ENCODE measurements at regions not wholly inside any gene's neighbourhood (a gene's known extent, or its start where the extent isn't known, plus 50 kb on each side); places are given as distances from the start of the nearest gene placed in this dataset.

DNA sequence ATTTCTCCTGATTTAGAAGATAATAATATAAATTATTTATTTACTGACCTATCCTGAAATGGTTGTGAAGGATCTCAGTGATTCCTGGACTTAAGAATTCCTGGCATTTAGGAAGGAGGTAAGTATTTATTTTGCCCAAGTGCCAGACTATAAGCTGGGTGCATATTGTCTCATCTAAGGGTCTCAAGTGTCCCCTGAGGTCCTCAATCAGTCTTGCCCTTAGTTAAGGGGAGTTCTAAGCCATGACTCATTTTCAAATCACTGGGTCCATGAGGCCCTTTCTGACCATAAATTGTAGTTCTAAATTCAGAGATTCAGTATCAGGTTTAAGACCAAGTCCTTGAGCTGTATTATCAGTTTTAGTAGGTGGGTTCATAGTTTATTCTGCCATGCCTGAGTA is 251.6 kb upstream of the MEOX2 start:
- no peak for DNase-seq (ENCODE audit: extremely low read depth in 1 of 2, low read depth in 1 of 2)

DNA sequence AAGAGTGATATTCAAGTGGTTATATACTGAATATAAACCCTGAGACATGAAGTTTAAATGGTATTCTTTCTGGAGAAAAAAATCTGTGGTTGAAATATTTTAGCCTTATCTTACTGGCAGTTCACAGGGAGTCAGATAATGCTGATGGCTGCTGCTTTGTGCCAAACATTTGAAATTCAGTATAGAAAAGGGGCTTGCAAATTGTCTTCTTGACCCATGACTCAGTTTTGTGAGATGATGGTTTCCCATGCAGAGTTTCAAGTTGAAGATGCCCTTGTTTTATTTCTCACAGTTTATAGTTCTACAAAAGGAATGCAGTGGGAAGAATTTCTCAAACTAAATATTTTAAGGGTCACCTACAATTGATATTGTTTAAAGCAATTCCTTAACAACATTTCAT is 251.1 kb upstream of the MEOX2 start:
- no peak for DNase-seq (ENCODE audit: extremely low read depth in 1 of 2, low read depth in 1 of 2)

DNA sequence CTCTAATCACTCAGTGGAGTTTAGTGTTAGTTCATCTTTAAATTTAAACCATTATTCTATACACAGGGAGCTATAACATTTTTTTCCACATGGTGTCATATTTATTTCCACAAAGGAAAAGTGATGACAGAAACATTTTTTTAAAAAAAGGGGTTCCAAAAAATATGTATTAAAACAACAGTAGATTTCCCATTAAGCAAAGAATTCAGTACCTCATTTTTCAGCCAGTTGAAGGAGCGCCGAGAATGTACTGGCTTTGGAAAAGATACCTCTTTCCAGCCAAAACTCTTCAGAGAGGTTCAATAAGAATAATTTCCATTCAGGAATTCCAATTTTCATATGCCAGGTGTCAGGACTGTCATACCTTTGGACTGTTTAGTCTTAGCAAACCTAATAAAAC is 250.5 kb upstream of the MEOX2 start:
- no peak for DNase-seq (ENCODE audit: extremely low read depth in 1 of 2, low read depth in 1 of 2)

DNA sequence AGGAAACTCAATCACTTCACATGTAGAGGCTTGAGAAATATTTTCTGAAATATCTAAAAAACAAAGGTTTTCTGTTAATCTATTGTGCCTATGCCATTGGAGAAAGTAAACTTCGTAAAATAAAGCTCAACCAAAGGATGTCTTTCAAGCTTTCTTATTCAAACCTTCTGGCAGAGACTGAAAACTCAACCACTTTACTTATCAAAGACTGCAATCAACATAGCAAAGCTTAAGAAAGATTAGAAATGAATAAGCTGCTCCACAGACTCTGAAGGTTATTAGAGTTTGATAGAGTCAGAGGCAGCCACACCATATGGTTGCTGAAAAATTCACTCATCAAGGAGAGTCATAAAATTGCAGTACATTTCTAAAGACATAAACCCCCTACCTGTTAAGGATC is 245.8 kb upstream of the MEOX2 start:
- DNase-seq (ENCODE audit: extremely low read depth in 1 of 2, low read depth in 1 of 2) = no peak

DNA sequence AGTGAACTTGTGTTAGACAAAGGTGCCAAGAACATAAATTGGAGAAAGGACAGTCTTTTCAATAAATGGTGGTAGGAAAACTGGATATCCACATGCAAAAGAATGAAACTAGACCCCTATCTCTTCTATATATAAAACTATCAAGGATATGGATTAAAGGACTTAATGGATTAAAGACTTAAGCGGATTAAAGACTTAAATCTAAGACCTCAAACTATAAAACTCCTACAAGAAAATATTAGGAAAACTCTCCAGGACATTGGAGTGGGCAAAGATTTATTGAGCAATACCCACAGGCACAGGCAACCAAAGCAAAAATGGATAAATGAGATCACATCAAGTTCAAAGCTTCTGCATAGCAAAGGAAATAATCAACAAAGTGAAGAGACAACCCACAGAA is 242.9 kb upstream of the MEOX2 start:
- no peak for DNase-seq (ENCODE audit: extremely low read depth in 1 of 2, low read depth in 1 of 2)

DNA sequence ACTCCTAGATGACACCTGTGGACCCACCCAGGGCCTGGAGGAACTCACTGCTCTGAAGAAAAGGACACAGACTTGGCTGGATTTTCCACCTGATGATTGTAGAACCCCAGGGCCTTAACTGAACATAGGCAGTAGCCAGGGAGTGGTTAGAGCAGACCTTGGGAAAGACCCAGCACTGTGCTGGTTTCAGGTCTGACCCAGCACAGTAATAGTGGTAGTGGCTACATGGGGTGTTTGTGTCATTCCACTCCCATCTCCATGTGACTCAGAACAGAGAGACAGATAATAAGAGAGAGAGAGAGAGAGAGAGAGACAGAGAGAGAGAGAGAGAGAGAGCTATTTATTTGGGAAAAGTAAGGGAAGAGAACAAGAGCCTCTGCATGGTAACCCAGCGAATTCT is 239.1 kb upstream of the MEOX2 start:
- DNase-seq (ENCODE audit: extremely low read depth in 1 of 2, low read depth in 1 of 2) = no peak

DNA sequence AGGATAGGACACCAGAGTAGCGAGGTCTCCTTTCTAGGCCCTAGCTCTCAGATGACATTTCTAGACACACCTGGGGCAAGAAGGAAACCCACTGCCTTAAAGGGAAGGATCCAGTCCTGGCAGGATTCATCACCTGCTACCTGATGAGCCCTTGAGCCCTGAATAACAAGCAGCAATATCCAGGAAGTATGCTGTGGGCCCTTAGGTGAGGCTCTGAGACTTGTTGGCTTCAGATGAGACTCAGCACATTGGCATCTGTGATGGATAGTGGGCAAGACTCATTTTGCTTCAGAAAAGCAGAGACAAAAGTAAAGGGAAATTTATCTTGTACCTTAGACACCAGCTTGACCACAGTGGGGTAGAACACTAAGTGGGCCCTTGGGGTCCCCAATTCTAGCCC is 238.4 kb upstream of the MEOX2 start:
- DNase-seq (ENCODE audit: extremely low read depth in 1 of 2, low read depth in 1 of 2) = no peak

DNA sequence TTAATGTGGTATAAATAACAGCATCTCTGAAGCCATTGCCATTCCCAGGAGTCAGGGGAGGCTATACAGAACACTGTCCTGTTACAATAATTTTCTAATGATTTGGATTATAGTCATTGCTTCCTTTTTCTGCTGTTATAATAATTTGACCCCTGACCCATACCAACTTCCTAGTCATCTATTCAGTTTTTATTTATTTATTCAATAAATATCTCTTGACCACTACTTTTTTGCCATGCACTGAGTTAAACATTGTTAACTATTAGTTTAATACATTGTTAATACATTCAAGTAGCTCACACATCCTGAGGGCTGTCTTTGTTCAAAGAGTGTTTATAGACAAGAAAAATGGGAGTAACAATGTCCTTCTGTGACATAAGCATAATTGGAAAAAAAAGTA is 235.5 kb upstream of the MEOX2 start:
- no peak for DNase-seq (ENCODE audit: extremely low read depth in 1 of 2, low read depth in 1 of 2)

DNA sequence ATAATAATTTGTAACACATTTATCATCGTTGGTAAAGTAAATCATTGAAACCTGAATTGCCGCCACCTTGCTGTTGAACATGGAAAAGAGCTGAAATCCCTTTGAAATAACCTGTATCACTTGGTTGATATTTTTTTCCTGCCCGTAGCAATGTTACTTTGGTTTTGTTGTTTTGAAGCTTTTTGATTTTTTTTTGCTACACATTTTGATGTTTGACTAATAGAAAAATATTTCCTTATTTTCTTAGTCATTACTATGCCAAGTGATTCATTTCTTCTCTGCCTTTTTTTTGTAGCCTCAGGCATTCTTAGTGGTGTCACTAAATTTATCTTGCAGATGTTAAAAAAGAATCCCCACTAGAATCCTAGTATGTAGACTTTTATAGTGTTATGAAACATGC is 235.1 kb upstream of the MEOX2 start:
- DNase-seq (ENCODE audit: extremely low read depth in 1 of 2, low read depth in 1 of 2) = no peak

DNA sequence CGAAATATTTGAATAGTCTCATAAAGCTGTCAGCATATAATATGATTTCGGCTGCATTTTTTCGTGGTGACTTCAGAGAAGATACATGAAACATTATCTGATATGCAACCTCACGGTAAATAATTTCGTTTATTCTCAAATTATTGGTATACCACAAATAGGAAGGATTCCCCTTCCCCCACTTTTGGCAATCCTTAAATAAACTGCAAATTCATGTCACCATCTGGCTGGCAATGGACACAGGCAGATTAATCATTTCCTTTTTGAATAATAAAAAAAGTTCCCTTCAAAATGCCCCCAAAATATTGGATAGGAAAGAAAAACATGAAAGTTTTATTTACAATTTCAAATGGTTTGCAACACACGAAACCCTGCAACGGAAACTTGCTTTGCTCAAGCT is 234.5 kb upstream of the MEOX2 start:
- DNase-seq (ENCODE audit: extremely low read depth in 1 of 2, low read depth in 1 of 2) = no peak

DNA sequence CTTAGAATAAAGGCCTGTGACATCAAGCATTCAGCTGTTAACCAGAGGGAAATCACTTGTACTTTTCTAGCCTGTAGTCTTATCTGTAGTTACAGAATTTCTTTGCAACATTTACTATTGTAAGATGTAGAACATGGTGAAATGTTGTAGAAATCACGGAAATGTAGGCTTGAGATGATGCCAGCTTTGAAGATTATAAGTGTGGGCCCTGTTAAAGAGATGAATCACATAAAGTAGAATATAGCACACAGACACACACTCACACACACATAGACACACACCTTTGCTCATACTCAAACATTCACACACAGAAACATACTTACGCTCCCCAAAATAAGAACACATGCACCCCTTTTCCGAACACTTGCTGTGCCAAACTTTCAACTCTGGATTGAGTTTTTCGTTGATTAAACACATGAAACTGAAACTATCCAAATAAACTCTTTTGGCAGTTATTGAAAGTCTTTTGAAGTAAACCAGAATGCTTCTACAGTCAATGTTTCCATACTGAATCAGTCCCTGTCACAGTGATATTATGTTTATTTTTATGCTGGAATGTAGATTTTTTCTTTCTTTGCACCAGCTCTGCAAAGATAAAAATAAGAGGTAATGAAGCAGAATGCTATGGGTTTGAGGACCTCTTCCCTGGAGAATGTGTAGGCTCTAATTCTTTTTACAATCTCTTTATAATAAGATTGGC is 230.3 kb upstream of the MEOX2 start:
- DNase-seq (ENCODE audit: extremely low read depth in 1 of 2, low read depth in 1 of 2) = no peak

DNA sequence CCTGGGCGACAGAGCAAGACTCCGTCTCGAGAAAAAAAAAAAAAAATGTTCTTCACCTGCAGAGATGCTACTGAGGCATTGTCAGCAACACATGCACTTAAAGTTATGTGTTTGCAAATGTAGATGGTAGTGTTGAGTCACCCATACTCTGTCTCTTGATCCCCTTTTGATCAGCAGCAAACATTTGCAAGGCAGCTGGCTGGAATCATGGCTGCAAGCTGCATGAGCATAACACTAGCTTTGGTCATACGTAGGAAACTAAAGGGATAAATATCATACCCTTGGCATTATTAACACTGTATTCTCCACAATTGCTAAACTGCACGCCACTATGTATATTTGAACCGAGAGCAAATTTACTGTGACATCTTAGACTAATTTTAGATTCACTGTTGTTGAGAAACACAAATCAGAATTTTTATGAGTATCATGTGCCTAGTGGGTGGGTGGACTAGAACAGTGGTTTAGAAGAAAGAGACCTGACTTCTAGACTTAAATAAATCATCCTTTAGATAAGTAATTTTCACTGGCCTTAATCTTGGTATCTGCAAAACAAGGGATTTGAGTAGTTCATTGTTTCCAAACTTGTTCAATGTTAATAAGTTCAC is 229.3 kb upstream of the MEOX2 start:
- DNase-seq (ENCODE audit: extremely low read depth in 1 of 2, low read depth in 1 of 2) = no peak

DNA sequence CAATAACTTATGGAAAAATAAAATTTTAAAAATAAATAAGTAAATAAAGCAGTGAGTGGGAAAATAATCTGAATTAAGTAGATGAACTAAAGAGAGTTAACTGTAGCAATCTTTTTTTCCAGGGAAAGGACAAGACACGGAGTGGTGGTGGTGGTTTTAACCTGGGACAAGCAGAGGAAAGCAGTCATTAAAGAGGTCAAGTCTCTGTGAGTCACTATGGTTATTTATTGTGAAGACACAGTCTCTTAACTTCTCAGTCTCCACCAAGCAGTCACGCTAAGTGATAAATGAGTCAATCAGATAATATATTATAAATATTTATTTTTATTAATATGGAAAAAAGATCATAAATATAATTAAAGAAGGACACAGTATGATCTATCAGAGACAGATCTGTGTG is 228.1 kb upstream of the MEOX2 start:
- no peak for DNase-seq (ENCODE audit: extremely low read depth in 1 of 2, low read depth in 1 of 2)

DNA sequence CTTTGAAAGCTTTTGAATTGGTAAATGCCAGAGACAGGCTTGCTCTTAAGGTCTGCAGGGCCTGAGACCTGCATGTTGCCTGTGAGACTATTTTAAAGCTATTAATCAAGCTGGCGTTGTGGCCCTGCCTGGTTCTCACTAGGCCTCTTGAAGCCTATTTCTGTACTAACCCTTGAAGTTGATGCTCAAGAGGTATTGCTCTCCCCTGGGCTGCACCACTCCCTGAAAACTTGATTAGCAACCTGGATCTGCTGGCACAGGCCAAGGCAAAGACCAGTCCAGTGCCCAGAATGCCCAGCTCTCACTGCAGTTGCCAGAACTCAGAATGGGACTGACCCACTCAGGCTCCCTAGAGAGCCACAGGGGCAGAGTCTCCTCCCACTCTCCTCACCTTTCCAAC is 220.0 kb upstream of the MEOX2 start:
- DNase-seq (ENCODE audit: extremely low read depth in 1 of 2, low read depth in 1 of 2) = no peak

DNA sequence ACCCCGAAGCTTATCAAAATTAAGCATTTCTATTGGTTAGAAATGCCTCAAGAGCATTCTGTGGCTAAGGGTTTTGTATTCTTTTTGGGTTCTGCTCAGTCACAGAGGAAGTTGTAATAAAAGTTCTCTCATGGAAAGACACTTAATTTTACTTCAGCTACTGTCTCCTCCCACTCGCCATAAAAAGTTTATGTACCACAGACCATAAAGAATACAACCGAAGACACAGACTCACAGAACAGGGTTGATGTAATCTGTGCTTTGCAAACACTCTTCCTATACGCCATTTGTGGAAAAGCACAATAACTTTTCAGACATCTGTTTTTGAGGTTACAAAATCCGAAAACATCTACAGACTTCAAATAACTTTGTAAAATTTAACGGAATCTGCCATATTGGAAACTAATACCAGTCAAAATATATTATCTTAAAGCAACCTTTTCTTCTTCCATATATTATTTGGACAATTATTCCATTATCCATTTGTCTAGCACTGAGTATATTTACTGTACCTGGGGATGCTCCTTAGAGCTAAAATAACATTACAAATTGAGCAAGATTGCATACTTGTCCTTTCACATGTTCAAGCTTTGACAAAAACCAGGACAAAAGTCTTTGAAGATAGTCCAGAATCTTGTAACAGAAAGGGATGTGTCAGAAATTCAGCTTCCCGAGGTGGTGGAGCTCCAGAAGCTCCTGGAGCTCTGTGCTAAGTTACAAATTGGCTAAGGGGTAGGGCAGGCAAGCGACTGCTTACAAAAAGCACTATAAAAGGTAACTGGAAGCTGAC is 219.0 kb upstream of the MEOX2 start:
- no peak for DNase-seq (ENCODE audit: extremely low read depth in 1 of 2, low read depth in 1 of 2)

DNA sequence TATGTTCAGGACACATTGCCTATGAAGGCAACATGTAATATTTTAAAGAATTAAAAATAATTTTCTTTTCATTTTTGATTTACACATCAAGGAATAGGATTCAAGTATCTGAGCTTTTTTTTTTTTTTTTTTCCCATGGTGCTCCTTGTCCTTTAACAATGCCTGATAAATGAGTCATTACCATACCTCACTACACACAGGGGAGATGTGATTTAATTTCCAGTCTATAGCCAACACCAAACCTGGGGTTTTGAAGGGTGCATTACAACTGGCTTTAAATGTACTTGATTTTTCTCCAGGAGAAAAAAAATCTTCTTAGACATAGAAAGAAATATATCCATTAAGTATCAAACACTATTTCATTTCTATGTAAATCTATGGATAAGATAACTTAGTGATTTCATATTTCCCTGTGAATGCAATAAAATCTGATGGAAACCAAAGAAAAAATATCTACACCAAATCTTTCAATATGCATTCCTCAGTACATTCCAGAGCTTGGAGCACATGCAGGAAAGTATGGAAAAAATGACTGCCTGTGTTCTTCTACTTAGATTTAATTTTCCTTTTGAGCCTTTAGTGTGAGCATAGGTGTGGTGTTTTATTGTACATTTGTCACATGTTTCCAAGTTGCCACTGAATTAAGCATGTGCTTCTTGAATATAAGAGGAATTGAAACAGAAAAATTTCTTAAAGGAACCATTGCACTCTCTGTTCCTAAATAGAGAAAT is 204.8 kb upstream of the MEOX2 start:
- no peak for DNase-seq (ENCODE audit: extremely low read depth in 1 of 2, low read depth in 1 of 2)

DNA sequence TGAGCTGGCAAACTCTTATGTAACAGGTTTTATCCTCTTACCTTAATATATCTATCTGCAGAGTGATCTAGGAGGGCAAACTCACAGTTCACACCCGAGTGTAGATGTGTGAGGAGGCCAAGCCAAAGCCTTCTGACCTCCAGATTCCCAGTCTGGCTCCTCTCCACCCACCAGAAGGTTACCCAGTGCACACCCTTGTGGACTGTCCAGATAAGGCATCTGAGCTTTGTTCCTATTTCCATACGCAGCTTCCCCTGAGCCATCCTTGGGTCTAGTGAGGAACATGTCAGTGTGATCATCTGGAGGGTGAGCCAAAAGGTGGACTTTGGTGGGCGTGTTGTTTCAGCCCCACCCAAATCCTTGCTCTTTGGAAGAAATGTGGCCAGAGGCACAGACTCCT is 203.0 kb upstream of the MEOX2 start:
- no peak for DNase-seq (ENCODE audit: extremely low read depth in 1 of 2, low read depth in 1 of 2)

DNA sequence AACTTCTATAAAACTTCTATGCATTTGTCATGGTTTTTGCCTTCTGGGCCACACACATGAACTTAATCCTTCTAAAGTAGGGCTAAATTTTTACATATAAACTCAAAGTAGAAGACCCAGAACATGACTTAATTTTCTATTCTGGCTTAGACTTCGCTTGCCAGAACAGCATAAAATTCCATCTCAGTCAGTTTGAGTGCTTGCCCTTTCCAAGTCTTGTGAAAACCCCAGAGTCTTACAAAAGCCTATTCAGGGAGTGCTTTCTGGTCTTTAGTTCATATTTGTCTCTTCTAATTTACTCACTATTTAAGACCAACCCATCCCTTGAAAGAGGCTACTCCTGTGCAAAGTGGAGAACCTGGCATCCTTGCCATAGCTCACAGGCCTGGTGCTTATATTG is 201.6 kb upstream of the MEOX2 start:
- no peak for DNase-seq (ENCODE audit: extremely low read depth in 1 of 2, low read depth in 1 of 2)

DNA sequence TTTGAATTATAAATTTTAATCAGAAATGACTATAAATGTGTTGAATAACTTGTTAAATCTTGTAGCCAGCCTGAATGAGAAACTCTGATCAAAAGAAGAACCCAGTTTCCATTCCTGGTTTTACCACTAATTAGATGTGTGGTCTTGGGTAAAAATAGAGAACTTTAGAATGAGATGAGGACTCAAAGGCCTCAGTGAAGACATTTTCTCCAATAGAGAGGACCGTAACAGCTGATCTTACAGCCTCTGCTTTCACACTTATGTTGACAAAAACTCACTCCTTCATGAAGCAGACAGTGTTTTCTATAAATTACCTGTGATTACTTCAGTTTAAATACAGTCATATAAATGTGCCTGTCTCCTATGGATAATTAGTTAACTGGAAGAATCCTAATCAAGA is 200.1 kb upstream of the MEOX2 start:
- DNase-seq (ENCODE audit: extremely low read depth in 1 of 2, low read depth in 1 of 2) = no peak

DNA sequence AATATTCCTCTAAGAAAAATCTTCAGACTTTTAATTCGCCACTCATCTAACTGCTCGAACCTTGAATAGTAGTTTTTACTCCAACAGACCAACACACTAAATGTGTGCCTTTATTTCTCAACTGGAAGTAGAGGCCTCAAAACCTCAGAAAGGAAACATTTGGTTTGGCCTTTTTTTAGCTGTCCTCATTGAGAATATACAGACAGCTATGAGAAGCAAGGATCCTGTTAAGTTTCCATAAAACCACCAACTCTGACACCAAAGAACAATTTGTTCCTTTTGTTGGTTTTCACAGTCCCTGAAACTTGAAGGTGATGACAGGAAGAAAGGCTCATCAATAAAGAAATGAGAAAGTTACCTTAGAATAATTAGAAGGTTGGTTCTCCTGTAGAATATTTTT is 199.2 kb upstream of the MEOX2 start:
- no peak for DNase-seq (ENCODE audit: extremely low read depth in 1 of 2, low read depth in 1 of 2)

DNA sequence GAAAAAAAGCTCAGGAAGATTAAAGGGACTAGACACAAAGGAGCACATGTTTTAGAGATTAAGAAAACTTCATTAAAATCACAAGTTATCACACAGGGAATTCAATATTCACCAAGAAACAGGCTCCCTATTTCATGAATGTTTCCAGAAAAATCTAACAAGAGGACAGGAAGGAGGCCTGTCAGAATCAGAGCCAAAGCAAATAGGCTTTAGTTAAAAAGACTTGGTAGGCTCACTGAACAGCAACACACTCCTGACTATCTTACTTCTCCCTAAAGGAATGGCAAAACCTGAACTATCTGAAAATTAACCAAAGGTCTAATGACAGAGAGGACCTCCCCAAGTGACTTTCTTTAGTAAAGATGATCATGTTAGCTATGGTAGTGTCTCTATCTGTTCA is 188.3 kb upstream of the MEOX2 start:
- DNase-seq (ENCODE audit: extremely low read depth in 1 of 2, low read depth in 1 of 2) = no peak

DNA sequence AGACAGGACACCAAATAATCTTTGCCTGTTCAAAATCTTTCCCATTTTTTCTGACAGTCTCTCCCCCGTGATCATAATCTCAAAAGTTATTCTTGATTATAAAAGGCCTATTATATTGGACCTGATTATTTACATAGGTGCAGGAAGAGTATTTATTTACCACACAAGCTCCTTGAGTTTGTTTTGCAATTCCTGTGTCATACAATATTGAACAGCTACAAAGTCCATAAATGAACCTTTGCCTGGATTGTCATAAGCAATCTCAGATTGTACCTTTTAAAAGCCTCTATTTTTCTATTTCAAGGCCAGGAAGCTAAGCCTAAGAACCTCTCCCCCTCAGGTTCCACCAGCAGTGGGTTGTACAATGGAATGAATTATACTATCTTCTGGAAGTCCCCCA is 183.9 kb upstream of the MEOX2 start:
- no peak for DNase-seq (ENCODE audit: extremely low read depth in 1 of 2, low read depth in 1 of 2)

All from stimulated activated CD8-positive, alpha-beta memory T cell treated with anti-CD3 and anti-CD28 coated beads, Interleukin-7, amount 100 ng/mL, for 48 hours (primary cell).